ENCODE measurements at regions not wholly inside any gene's neighbourhood (a gene's known extent, or its start where the extent isn't known, plus 50 kb on each side); places are given as distances from the start of the nearest gene placed in this dataset.

DNA sequence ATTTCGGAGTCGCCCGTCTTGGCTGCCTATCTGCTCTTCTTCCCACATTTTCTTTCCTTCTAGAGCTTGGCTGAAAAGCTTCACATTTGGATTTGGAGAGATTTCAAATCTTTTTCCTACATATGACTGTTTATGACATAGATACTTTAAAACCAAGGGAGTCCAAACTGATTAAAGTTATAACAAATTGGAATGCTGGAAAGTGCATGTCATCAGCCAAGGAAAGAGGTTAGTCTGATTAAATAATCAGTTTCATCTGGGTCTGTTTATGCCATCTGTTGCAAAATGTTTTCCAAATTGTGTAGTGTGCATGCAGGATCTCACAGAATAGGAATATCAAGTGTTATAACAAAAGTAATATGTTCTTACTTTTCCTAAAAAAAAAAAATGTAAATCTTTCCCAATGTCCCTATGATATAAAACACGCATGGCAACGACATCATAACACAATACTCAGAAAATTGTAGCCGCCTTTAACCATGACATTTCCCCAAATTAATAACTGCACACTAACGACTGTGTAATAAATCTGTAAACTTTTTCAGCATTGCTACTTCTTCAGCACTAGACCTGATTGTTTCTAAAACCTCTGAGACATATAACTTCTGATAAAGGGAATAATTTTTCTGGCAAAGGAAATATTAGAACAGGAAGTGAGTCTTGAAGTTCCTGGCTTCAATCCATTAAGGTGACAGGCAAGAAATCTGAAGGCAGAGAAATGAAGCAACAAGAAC lies 230.2 kb upstream of the FOXQ1 start:
- DNase-seq: no peak

DNA sequence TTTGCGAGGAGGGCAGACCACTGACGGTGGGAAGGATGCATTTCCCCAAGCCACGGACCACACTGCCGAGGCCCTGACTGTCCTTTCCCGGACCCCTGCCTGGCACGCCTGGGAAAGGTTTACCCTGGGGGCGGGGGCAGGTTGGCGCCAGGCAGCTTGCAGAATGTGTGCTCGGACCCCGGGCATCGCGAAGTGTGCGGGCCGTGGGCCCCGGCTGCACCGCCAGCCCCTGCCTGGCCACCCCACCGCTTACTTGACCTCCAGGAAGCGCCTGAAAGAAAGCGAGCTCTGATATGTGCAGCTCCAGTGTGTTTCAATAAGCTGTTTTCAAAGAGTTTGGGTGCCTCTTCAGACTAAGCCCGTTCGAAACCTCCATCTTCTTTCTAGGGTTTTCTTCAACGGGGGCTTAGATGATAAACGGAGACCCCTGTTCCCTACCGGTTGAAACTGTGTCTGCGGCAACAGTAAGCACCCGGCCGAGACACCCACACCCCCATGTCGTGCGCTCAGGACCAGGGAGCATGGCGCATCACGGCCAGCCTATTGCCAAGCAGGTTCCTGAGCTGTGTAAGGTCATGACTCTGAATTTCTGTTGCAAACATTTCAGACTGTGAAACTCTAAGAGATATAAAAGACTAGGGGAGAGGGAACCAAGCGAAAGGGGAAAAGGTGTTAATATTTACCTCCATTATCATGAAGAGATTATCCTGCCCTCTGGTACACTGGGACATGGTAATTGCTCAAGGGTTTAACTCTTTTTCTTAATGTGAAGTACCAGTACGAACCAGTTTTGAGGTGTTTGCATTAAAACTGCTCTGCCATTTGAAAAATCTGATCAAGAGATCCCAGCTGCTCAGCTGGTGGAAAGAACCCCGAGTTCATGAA lies 231.2 kb upstream of the FOXQ1 start:
- DNase-seq: no peak

DNA sequence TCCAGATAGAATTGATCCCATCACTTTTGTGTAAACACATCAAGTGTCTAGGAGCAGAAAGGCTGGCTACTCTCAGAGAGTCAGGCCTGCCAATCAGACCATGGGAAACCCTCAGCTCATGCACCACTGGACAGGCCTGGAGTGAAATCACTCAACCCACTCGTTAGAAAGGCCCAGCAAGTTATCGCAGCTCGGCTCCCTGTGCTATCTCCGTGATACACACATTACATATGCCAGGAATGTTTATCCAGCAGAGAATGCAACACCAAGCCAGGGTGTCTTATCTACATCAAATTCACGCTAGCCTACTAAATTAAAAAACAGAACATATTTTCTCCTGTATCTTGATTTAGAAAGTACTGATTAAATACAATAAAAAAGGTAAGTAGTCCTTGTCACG lies 232.4 kb upstream of the FOXQ1 start:
- no peak for DNase-seq

DNA sequence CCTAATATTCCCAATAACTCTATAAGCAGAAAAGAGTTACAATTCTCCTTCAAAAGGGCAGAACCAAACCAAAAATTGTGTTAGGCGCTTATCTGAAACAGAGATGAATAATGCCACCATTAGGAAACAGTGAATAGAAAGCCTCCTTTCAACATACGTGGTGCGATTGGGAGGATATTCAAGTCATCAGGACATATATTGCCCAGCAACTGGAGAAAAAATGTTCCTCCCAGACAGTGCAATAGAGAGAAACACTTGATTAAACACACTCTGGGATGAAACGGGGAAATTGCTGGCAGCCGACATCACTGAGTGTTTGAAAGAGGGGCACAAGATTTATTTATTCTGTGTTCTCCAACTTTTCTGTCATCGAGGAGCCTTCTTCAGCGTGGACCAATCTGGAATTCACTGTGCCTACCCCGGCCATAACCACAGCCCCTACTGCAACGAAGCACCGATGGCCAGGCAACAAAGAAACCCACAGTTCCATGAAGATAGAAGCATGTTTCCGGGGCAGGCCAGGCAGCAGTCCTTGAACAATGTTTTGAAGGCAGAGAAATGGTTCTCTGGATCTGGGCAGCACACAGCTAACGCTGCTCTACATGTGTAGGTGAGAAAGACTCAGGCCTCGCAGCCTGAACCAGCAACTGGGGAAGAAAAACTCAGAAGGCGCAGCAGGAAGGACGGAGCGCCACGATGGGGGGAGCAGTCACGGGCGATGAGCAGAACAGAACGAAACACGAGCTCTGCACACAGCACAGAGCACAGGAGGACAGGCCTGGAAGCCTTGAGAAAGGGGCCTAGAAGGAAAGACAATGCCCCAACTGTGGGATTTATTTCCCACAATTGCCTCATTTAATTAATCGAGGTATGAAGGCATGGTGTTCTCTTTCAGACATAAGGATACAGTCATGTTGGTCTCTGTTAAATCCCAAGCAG lies 234.2 kb upstream of the FOXQ1 start:
- no peak for DNase-seq

DNA sequence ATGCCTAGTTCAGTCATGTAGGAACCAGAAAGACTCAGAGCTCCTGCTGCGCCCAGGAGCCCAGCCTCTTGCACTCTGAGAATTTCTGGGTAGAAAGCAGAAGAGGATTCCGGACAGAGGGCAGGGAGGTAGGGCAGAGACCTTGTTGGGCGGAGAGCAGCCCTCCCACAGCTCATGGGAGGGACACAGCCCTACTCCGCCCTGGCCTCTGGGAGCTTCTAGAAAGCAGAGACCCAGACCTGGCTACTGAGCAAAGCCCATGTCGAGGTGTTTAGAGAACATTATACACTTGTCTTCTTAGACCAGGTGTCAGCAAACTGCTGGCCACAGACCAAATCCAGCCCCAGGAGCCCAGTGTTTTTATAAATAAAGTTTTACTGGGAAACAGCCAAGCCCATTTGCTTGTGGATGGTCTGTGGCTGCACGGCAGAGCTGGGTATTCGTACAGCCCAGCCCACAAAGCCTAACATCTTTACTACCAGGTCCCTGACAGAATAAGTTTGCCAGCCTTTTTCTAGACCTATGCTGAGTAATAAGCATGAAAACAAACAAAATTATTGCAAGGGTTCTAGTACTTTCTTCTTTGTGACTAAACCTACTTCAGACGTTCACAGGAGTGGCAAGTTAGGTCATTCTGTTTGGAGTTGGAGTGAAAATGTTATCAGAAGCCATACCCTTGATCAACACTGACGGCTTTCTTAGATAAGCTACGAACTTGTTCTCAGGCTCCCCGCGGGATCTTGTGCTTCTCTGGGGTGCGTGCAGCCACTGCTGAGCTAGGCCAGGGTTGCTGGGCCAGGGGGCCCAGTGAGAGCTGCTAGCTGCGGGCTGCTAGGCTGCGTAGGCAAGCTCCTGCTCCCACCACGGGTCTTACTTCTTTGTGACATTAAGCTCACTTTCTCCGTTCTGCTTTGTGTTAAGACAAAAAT lies 235.1 kb upstream of the FOXQ1 start:
- DNase-seq: no peak

DNA sequence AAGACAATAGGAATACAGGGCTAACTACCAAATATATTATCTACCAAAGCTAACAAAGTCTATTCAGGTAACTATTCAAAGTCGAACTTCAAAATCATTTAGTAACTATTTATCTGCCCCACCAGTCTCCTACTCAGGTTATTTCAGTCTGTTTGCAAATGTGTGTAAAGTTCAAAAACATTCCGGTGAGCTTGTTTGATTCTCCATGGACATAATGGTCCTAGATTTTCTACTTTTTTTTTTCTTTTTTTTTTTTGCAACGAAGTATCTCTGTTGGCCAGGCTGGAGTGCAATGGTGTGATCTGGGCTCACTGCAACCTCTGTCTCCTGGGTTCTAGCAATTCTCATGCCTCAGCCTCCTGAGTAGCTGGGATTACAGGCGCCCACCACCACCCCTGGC lies 236.0 kb upstream of the FOXQ1 start:
- DNase-seq: no peak

DNA sequence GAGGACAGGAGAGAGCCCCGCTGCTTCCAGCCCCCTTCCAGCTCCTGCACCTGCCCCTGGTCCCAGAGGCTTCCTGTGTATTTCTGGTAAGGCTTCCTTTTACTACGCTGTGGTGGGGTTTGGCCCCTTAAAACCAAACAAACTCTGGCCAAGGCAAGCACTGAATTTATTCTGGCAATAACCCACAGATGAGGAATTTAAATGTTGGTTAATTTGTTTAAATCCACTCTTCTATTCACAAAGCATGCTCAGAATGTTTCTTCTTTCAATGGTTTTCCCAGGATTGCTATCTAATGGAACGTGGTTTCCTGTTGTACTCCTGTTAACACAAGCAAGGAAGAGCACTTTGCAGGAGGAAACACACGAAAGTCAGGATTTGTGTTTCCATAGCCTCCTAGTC lies 236.5 kb upstream of the FOXQ1 start:
- no peak for DNase-seq

DNA sequence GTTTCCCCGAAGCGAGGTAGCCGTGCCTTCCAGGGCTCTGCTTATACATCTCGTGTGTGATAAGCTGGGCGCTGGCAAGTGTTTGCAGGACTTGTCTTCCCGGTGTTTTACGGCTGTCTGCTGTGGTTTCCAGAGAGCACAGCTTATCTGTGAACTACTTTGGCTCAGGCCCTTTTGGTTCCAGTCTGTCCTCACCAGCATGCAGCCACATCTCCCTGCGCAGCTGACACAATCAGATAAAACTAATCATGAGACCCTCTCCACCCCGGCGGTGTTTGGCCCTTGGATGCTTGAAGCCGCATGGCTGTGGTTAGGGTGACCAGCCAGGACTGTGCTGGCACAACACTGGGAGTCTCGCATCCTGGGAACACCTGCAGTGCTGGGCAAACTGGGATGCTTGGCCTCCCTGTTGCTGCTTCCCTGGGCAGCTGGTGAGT lies 241.8 kb upstream of the FOXQ1 start:
- no peak for DNase-seq

DNA sequence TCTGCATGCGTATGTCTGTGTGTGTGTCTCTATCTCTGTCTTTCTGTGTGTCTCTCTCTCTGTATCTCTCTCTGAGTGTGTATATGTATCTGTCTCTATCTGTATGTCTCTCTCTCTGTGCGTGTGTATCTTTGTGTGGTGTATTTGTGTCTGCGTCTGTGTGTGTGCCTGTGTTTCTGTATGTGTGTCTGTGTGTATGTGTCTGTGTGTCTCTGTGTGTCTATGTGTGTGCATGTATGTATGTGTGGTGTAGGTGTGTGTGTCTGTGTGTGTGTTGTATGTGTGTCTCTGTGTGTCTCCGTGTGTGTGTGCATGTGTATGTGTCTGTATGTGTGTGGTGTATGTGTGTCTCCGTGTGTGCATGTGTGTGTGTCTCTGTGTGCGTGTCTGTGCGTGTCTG lies 243.0 kb upstream of the FOXQ1 start:
- no peak for DNase-seq

DNA sequence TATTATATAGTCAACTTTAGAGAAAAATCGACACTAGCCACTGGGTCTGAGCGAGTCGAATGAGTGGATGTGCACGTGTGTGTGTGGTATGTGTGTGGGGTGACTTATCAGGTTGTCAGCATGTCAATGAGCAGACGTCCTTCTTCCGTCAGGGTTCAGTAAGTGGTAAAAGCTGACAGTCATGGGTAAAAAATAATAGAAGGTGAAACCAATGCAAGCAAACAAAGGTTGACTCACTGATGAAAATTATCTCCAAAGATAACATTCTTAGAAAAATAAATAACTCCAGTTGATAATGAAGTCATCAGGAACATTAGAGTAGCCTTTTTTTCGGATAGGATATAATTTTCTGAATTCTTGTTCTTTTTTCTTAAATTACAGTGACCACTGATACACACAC lies 243.8 kb upstream of the FOXQ1 start:
- no peak for DNase-seq

DNA sequence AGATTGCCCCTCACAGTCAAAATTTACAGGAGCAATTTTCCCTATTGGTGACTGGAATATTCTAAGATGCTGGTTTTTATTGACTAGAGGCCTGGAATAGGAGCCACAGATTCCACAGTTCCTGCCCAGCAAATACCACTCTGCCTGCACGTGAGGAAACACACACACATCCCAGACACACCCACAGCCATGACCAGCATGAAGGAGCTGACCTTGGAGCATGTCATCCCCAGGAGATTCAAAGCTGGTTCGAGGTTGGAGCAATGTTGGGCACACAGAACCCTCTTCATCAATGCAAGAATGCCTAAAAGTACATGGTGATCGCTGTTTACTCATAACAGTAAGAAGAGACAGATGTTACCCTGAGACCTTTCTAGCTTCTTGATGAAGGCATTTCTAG lies 244.6 kb upstream of the FOXQ1 start:
- DNase-seq: no peak

DNA sequence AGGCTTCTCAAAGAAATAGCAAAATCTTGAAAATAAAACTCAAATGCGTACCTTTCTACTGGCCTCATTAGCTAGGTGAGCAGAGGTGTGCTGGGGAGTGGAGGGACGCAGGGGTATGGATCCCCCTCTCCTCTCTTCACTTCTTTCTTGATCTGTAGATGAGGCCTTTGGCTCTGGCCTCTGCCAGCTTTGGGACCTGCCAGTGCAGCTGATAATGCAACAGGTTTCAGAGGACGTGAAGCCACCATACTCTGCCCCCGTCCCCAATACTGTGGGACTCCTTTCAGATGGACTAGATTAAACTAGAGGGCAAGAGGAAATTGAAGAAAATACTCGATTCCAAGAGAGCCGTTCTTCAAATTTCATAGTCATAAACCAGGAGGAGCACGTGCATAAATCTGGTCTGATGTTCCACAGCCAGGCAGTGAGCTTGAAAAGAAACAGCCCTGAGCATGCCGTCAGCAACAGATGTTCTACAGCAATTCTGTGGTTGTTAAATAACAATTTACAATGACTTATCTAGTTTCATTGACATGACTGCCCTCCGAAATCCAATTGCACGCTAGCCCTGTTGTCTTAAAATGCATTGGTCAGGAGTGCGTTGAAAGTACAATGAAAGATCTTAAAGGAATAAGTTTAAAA lies 245.3 kb upstream of the FOXQ1 start:
- DNase-seq: no peak

DNA sequence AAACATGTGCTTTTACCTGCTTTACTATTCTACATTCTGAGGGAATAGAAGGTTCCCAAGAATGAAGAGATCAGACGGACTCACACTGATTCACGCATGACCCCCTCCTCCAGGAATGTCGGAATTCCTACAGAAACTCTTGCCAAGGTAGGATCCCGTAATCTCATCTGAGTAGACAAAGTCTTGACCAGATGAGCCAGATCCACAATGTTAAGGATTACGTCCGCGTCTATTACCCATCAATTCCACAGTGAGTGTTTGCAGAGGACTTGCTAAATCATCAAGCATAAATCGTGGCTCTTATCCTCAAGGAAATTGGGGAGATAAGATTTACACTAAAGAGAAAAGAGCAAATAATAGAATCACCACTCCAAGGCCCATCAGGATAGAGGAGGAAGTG lies 245.9 kb upstream of the FOXQ1 start:
- DNase-seq: no peak

DNA sequence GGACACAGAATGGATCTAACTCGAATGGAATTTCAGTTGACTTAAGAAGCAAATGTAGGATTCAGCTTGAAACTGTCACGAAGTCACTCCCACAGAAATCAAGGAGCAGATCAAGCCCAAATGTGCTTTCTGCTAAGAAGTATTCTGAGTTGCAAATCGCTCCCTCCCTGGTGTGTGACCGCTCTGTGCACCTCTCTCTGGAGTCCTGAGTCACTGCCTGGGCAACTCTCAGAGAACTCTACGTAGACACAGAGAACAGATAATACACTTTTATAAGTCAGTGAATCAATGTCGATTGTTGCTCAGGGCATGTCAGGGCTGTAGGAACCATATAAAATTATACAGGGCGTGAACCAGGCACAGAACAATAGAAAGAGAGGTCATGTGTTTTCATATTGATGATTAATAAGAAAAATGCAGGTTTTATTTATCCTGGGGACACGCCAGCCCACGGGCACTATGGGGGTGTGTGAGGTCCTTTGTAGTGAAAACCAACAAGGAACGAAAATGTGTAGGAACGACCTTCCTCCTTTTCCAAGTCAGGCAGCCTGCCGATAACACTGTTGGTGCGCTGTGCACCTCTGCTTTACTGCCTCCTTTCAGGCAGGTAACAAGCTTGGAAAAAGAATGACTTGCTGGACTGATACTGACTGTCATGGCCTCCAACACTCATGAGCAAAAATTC lies 248.1 kb upstream of the FOXQ1 start:
- DNase-seq: no peak

DNA sequence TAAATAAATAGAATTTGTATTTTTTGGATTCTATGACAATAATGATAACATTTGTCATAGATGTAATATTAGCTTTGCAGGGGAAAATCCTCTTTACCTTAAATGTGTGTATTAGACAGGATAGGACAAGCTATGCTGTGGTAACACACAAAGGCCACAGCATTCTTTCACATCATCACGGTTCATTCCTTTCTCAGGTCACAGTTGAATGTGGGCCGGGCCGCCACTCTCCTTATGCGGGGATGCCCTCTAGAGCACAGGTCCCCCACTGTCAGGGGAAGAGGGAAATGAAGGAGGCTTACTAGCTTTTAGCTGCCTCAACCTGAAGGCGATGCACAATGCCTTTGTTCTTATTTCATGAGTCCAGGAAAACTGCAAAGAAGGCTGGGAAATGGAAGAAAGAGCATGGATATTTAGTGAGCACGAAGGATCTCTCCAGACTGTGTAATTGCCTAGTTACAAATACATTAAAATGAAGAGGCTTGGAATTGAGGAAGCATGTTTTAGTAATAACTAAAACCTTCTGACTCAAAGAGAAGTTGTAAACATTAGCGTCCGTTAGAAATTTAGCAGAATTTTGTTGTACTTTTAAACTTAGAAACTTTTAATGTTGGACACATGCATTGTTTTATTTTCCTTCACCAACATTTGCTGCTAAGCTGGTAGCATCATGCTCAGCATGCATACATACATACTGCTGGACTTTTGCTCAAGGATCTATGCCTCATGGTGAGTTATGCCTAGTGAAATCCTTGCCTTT lies 248.9 kb upstream of the FOXQ1 start:
- no peak for DNase-seq

DNA sequence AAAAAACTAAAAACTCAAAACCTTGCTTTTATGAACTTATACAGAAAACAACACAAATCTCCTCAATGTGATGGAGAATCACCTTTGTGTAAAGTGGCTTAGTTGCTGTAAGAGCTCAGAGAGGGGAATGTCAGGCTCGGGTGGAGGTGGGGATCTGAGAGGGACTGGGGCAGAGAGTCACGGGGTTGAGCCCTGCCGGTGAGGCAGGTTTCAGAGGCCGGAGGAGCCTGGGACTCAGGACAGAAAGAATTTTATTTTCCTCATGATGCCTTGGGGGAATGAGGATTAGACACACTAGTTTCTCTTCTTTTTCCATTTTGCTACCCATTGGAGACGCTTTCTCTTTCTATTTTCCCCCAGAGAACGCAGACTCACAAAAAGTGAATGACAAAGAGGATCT lies 252.3 kb upstream of the FOXQ1 start:
- DNase-seq: no peak

DNA sequence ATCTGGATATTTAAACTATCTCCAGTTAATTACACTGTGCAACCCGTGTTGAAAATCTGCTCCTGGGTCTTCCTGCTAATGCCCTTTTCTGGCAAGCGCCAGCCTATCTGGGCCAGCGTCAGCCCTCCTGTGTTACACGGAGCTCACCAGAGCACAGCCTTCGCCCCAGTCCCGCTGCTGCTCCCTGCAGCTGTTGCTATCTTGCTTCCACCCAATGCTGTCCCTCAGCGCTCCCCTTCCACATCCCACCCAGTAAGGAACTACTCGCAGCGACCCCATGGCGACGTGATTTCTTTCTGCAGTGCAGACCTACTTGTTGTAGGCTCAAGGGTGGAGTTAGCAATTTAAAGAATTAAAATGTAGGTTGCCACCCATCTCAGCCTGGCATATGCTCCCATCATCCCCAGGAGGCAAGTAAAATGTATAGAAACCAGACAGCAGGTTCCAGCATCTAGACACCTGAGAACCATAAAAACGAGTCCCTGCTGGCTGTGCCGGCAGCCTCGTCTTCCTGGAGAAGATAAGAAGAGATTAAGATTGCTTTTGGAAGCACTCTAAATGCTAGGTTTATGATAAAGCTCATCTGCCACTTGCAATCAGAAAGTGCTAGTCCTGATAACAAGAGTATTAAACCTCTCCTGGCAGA lies 254.3 kb upstream of the FOXQ1 start:
- no peak for DNase-seq

DNA sequence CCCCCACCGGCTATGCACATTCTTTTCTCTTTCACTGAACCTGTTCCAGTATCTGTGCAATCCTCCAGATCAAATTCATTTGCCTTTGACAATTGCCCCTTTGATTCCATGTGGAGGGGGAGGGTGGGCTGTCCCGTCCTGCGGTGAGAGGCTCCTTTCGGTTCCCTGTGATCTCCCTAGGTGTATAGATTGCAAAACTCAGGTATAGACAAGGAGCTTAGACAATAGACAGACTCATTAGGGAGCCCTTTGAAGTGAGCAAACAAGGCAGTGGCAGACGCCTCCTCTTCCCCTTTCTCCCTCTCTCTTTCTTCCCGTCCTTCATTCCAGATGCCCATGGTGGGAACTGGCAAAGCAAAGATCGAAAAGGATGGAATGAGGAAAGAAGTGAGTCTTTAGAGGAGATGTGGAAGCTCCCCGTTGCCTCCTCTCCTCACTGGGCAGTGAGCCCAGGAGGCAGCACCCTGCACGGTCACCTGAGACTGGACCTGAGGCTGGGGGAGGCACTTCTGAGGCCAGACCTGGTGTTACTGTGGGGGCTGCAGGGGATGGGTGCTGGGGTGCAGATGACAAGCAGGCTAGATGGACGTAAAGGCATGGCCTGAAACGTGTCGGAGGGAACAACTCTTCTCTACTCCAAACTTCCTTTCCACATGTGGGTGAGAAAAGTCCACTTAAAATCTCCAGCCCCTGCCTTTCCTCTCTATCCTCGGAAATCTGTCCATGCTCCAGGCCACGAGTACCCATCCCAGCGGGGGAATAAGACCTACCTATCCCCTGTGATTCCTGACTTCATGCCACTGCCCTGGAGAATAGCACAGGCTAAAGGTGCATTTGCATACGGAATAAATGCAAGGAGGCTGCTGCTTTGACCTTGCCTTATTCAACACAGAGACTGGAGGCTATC lies 256.6 kb upstream of the FOXQ1 start:
- no peak for DNase-seq

DNA sequence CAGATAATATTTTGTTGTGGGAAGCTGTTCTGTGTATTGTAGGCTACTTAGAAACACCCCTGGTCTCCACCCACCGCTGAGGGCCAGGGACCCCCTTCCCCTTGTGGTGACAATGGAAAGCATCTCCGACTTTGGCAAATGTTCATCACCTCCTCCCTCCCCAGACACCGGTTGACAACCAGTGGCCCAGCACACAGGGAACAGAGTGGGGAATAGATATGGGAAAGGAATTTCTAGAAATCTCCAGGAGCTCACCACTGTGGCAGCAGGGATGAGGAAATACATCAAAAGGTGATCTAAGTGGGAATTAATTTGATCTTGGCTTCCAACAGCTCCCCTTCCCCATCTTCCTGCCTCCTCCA lies 257.3 kb upstream of the FOXQ1 start:
- DNase-seq: no peak
